HG03135 (cell line): ENCODE measurements at regions not wholly inside any gene's neighbourhood (a gene's known extent, or its start where the extent isn't known, plus 50 kb on each side); places are given as distances from the start of the nearest gene placed in this dataset.
"Not testable (repeated sequence)": the region's sequence is repeated elsewhere in the genome, so short reads cannot be mapped to it uniquely, and the experiment has no call there.

Source experiments
- ATAC-seq: cut with Tn5 transposase; IDR thresholded peaks from one replicate; pipeline ENCODE4 v1.9.1; 2021; ENCODE audit warnings: mild to moderate bottlenecking, moderate library complexity; ENCODE audit not compliant: unreplicated experiment

DNA sequence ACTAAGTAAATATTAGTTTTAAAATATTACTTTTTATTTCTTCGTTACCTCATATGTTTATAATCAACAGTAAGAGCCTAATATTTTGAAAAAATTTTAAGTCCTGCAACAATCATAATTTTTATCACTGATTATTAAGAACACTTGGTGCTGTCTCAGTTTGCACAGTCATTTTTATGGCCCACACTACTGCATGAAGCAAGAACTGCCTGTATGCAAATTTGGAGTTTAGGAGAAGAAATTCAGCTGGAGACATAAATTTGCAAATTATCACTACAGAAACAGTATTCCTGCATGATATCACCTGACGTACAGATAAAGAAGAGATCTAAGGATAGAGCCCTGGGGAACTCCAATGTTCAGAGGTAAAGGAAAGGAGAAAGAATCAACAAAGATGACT lies 144.1 kb upstream of the RBBP8 start:
- no peak for ATAC-seq

DNA sequence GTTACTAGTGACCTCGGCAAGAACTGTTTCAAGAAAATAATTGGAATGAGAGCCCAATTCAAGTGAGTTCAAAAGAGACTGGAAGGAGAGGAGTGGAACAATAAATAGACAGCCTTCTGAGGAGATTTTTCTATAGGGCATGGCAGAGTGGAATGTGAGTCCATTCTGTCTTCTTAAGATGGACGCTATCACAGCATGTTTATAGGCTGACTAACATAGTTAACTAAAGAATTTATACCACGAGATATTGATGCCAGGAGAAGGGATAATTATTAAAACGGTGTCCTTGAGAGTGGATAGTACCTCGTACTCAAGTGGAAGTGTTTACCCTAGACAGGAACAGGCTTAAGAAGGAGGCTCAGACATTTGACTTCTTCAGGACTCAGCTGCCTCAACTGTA lies 143.5 kb upstream of the RBBP8 start:
- no peak for ATAC-seq

DNA sequence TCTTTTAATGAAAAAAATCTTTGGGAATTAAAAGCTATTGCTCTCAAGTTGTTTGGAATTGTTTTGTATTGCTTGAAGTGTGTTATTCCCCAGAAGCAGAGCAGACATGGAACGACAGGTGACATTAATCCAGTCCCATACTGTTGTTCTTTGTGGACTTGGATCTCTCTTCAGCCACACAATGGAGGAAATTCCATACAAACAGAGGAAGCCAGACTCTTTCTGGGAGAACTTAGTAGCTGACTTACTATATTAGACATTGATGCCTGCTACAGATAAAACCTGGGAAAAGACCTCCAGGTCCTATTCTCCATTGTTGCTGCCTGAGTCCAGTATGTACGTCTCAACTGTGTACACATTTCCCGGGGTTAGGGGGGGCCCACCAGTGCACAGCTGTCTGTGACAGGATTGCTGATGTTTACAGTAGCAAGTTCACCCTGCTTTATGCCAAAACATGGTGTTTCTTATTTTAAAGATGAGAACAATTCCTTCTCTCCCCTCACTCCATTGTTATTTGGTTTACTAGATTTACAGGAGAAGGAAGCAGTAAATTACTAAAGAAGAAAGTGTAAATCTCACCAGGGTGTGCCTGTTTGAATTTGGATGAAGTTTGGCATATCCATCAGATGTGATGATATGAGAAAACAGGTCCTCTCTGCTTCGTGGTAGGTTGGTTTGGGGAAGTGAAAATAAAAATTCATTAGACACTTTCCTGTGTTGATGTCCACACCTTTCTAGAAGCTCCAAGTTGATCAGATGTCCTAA lies 142.4 kb upstream of the RBBP8 start:
- no peak for ATAC-seq

DNA sequence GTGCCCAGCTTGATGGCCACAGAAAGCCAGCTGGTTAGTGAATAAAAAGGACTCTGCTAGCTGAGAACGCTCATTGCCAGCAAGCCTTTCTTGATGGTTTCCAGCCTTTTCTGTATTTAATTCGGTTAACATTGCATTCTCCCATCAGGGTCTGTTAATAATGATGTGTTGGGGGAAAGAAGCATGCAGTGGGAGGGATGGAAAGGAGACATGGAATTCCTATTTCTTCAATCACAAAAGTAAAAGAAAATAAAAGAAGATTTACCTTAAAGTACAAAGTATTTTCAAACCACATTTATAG lies 141.9 kb upstream of the RBBP8 start:
- no peak for ATAC-seq

DNA sequence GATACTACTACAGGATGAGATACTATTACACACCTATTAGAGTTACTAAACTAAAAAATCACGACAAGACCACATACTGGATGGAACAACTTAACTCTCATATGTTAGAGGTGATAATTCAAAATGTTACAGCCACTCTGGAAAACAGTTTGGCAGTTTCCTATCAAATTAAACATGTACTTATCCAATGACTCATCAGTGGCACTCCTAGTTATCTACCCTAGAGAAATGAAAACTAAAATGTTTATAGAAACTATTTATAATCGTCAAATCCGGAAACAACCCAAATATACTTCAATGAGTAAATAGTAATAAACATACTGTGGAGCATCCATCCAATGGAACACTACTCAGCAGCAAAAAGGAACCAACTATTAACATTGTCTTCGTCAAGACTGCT lies 137.0 kb upstream of the RBBP8 start:
- ATAC-seq, result no peak

DNA sequence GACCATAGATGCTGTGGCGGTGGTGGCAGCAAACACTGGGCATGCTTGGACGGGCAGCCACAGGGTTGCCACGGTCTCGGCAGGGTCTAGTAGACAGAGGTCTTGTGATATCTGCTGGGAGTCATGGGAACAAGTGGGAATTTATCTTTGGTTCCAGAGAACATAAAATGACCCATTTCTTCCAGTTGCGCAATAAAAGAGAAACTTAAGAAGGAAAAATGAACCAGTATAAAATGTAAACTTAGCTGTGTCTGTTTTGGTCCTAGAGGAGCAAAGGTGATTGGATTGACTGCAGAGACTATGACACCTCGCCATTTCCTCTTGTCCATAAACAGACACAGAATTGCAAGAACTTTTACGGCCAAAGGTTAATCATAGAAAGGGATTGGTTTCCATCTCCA lies 132.6 kb upstream of the RBBP8 start:
- no peak for ATAC-seq

DNA sequence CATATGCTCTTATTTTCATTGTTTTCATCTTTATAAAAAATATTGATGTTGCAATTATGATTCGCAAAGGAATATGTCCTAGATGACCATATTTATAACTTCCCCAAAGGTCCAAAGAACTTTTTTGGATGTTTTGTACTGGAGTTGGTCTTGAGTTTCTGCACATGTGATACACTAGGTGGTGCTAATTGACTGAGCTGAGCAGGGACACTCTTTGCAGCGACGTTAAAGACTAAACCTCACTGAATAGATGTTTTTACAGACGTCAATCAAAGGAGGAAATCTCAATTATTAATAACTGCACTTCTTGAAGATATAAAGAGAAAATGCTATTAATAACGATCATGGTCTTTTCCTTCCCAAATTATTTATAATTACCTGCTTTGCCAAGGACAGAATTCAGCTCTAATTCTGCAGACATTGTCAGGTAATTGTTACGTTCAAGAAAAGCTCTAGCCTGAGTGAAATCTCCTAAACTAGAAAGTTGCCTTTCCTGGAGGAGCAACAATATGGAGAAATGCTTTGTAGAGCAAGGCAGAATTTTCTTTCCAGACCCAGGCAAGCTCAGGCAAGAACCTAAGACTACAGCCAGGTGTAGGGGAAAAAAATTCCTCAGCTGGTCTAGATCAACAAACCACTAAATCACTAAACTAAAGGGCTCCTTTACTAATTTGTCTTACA lies 119.3 kb upstream of the RBBP8 start:
- no peak for ATAC-seq

DNA sequence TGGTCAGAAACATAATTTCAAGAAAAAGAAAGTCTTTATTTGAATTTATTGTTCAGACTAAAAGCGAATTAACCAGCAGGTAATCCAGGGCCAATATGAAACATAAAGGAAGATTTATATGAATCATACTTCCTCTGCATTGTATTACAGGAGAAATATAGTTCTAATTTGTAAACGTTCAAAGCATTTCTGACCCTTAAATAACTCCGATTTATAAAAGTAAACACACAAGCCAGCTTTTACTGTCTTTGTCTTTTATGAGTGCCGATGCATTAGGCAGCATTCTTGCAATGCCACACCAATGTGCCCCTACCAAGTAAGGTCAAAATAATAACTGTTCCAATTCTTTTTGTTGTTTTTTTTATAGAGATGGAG lies 118.8 kb upstream of the RBBP8 start:
- no peak for ATAC-seq

DNA sequence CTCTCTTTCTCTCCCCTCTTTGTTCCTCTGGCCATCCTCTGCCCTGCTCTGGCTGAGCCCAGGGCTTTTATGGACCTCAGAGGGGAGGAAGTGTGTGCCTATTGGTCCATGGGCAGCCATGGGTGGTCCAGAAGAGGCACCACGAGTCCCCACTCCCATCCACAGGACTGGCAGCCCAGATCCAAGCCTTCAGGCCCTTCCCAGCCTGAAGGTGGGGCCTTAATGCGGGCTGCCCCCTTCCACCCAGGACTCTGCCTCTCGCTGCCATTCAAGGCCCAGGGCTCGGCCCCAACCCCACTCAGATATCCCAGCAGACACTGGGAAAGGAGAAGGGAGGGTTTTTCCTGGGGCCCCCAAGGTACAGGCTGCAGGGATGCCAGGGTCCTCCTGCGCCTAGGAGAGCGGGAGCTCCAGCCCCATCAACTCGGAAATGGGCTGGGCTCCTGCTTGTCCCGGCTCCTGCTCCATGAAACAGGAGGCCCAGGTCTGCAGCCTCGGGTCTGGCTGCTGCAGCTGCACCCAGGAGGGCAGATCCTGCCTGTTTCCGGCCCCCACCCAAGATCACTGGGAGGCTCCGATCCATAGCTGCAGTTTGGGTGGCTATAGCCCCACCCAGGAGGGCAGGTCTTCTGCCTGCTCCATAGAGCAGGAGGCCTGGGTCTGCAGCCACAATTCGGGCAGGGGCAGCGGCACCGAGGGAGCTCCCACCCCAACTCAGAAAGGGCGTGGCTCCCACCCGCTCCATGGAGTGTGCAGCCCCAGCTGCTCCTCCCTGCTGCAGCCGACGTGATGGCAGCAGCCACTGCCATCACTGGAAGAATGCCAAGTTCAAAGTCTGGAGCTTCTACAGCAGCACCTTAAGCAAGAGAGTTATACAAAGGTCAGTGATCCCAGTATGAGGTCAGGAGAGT lies 116.6 kb upstream of the RBBP8 start:
- ATAC-seq, result no peak

DNA sequence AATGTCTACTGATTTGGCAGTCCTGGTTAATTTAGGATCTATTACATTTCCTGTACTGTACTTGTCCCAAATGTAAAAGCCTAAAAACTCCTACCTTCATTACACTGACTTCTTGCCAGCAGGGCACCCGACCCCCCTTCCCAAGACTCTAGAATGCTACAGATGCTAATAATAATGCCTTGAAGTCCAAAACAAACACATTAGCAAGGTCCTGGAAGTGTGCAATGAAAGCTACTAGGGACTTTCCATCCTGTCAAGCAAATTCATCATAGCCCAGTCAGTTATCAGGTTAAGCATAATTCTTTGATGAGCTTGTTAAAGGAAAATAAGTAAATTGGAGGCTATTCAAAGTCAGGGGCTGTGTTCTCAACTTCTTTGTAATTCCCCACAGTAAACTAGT lies 115.3 kb upstream of the RBBP8 start:
- no peak for ATAC-seq

DNA sequence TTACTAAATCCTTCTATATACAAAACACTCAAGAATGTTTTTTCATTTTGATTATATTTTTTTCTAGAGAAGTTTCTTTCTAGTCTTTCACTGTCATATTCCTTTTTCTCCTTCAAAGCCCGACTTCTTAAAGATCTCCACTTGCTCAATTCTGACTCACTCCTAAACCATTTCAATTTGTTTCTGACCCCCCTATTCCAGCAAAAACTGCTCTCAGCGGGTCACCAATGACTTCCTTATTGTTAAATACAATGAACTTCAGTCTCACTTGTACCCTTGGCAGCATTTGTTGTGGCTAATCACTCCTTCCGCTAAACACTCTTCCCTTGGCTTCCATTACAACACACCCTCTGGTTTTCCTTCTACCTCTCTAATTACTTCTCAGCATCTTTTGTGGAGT lies 111.1 kb upstream of the RBBP8 start:
- ATAC-seq, result no peak

DNA sequence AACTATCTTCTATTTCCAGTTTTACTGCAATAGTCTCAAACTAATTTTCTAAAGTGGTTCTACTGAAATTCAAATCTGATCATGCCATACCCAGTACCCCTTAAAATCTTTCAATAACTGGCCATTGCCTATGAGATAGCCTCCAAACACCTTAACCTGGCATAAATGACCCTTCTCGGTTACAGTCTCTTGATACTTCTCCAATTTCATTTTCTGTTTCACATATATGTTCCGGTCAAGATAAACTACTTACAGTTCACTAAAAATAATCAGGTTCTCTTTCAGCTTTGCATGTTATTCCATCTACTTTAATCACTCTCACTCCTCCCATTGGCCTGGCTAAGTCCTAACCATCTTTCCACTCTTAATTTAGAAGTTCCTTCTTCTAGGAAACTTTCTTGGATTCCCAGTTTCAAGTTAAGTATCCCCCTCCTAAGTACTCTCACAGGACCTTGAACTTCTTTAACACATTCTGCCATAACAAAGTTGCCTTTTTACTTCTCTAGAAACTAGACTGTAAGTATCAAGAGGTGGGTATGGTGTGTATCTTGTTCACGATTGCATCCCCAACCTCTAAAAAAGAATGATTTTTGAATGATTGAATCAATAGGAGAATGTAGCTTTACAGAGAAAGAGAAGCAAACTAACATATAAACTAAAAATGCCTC lies 110.2 kb upstream of the RBBP8 start:
- no peak for ATAC-seq

DNA sequence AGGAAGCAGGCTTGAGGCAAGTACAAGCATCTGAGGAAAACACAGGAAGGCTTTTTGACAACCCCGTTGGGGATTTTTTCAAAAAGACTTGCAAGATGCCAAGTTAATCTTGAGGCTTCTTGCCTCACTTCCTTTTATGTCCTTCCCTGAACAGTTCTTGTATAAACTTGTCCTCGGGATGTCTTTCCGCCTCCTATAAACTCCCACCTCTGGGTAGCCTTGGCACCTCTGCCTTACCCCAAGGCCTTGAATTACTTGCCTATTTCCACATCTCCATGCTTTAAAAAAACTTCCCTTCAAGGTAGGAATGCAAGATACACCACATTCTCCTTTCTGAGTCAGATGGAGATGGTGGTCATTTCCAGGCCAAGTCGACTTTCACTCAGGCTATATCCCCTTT lies 106.4 kb upstream of the RBBP8 start:
- no peak for ATAC-seq

DNA sequence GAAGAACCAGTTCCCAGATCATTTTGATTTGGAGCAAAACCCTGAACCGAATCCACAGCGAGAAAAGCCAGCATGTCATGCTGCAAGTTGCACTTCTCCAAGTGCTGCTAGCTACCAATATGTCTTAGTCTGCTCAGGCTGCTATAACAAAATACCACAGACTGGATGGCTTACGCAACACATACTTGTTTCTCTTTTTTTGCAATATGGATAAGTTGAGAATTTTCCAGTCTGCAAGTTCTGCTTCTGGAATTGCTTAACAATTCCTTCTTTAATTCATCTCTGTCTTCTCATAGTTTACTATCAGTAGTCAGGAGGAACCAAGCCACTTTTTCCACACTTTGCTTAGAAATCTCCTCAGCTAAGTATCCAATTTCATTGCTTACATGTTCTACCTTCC lies 105.9 kb upstream of the RBBP8 start:
- ATAC-seq, result no peak

DNA sequence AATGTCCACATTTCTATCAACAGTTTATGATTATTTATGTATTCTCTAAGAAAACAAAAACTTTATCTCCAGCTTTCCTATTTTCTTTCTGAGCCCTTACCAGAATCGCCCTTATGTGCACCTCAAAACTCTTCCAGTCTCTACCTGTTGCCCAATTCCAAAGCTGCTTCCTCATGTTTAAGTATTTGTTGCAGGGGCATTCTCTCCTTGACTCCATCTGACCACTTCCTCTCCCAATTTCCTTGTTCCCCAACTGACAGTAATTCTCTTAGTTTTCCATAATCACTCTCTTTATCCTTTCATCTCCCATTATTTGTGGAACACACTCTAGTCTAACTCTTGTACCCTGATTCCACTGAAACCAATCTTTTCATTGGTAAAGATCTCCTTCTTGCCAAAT lies 105.4 kb upstream of the RBBP8 start:
- no peak for ATAC-seq

DNA sequence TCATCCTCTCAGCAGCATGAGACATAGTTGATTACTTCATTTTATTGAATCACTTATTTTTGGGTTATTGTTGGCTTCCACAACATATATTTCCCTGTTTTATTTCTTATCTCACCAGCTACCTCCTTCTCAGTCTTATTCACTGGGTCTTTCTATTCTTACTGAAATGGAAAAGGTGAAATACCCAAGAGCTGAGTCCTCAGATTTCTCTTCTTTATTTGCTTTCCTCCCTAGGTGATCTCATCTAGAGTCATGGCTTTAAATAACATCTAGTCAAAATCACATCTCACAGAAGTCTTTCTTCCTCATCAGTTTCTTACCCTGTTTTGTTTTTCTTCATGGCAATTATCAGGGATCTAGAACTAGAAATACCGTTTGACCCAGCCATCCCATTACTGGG lies 105.0 kb upstream of the RBBP8 start:
- no peak for ATAC-seq

DNA sequence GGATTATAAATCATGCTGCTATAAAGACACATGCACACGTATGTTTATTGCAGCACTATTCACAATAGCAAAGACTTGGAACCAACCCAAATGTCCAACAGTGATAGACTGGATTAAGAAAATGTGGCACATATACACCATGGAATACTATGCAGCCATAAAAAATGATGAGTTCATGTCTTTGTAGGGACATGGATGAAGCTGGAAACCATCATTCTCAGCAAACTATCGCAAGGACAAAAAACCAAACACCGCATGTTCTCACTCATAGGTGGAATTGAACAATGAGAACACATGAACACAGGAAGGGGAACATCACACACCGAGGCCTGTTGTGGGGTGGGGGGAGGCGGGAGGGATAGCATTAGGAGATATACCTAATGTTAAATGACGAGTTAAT lies 104.5 kb upstream of the RBBP8 start:
- not testable (repeated sequence) for ATAC-seq

DNA sequence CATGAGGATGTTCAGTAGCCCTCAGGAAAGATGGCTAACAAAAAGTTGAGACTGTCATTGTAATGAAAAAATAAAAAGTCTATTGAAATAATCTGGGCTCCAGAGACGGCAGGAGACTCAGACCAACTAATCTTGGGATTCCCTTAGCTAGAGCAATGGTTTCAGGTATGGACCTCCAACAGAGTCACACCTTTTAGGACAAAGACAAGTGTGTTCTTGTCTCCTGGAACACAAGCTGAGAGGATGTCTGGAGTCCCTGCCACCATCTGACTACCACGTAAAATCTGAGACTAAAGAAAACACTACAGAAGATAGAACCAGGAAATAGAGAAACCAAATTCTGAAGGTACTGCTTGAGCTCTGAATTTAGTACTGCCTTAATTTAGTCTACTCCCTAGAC lies 103.3 kb upstream of the RBBP8 start:
- no peak for ATAC-seq

DNA sequence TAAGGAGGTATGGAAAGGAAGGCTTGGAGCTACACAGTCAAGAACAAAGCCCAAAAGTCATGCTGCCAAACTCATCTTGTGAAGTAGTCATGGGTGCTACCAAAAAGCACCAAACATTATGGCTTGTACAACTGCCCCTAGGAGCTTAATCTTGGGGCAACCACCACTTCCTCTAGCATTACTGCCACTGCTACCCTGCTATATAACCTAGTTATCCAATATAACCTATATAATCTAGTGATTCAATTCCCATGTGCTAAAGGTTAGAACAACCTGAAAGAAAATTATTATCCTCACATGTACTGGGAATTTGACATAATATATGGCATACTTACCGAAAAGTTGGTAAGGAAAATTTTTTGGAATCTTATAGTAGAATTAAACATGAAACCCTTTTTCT lies 102.6 kb upstream of the RBBP8 start:
- ATAC-seq, result no peak

DNA sequence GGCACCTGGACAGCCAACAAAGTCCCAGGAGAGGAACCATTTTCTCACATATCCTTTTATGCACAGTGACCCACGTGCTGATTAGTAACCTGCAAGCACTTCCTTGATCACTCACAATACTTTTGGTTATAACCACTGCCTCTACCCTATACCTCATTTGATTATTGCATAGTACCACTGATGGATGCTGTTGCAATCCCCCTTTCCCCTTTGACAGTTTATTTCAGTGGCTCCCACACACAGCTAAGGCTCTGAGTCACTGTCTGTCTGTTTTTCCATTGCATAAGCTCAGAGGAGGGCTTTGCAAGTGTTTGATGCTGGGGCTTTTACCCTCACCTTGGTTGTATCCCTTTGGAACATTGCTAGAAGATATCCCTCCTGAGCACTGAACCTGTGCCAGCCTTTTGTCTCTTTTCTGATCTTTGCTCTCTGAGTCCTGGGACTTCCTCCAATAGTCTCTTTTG lies 101.7 kb upstream of the RBBP8 start:
- no peak for ATAC-seq

DNA sequence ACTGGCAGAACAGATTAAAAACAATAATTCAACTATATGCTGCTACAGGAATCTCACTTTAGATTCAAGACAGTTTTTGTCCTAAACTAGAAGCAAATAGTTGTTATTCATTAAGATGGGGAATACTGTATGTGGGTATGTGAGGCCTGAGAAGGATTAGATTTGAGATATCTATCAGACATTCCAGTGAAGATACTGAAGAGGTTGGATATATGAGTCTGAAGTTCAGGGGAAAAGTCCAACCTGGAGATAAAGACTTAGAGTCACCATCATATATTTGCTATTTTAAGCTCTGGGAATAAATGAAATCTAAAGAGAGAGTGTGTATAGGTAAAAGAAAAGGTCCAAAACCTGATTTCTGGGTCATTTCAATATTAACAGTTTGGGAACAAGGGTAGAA lies 96.2 kb upstream of the RBBP8 start:
- no peak for ATAC-seq
